22Rv1 (cell line): ENCODE measurements at regions not wholly inside any gene's neighbourhood (a gene's known extent, or its start where the extent isn't known, plus 50 kb on each side); places are given as distances from the start of the nearest gene placed in this dataset.

Source experiments
- H3K27ac ChIP-seq: fragments of 450-650 bp; 2 replicates; pipeline ENCODE4 v1.5.1; 2017
- CTCF ChIP-seq: fragments of 450-650 bp; IDR thresholded peaks from 2 replicates; pipeline ENCODE4 v1.5.1; 2017; ENCODE audit warnings: mild to moderate bottlenecking
- ZFX ChIP-seq: fragments of 450-650 bp; IDR thresholded peaks from 2 replicates; pipeline ENCODE4 v1.6.1; 2017; ENCODE audit warnings: antibody characterized with exemption, borderline replicate concordance

- TF ChIP-seq ZFX (no peak), CTCF (no peak)
- no peak overlapping the region for H3K27ac ChIP-seq
These were observed 58.6 kb upstream of the XPA start for GRCh38 chr9:97755618-97756267.

- H3K27ac ChIP-seq: no peak overlapping the region
- TF ChIP-seq CTCF (no peak), ZFX (no peak)
These were observed 59.9 kb upstream of the XPA start for GRCh38 chr9:97756991-97757390.

- H3K27ac ChIP-seq: no peak overlapping the region
- TF ChIP-seq CTCF (no peak), ZFX (no peak)
These were observed 61.3 kb upstream of the XPA start for GRCh38 chr9:97758334-97758916.

- TF ChIP-seq CTCF (no peak), ZFX (no peak)
- no peak overlapping the region for H3K27ac ChIP-seq
These were observed 62.6 kb upstream of the XPA start for GRCh38 chr9:97759581-97760288.

- no peak overlapping the region for H3K27ac ChIP-seq
- TF ChIP-seq CTCF (no peak), ZFX (no peak)
These were observed 64.0 kb upstream of the XPA start for GRCh38 chr9:97761056-97761598.

- no peak overlapping the region for H3K27ac ChIP-seq
- TF ChIP-seq CTCF (no peak), ZFX (no peak)
These were observed 64.7 kb upstream of the XPA start for GRCh38 chr9:97761879-97762278.

GRCh38 chr9:97763874-97764273 is 66.7 kb upstream of the XPA start:
- no peak overlapping the region for H3K27ac ChIP-seq
- no peak for TF ChIP-seq ZFX
- TF ChIP-seq CTCF: no peak
